Neural cell (in vitro differentiated cells): ENCODE measurements at regions not wholly inside any gene's neighbourhood (a gene's known extent, or its start where the extent isn't known, plus 50 kb on each side); places are given as distances from the start of the nearest gene placed in this dataset.

ENCODE experiments used
- H2AFZ ChIP-seq: fragments of 200-600, 300-800 bp; sonication (generic), shearing (Covaris generic); 2 replicates; pipeline ENCODE4 v1.6.0; 2014; ENCODE audit warnings: low read depth, mild to moderate bottlenecking, antibody characterized with exemption, low read length, moderate library complexity
- H3F3A ChIP-seq: fragments of 200-600 bp; shearing (Covaris generic); 2 replicates; pipeline ENCODE4 v1.6.1; 2016; ENCODE audit warnings: mild to moderate bottlenecking, moderate library complexity, mixed read lengths, antibody characterized with exemption, low read length; ENCODE audit not compliant: insufficient read depth, poor library complexity, severe bottlenecking
- H3K27ac ChIP-seq: fragments of 200-600, 300-800 bp; sonication (generic), shearing (Covaris generic); 2 replicates; pipeline ENCODE4 v1.5.1; 2014; ENCODE audit warnings: mild to moderate bottlenecking, low read length, moderate library complexity
- H3K27me3 ChIP-seq: fragments of 300-800, 200-600 bp; sonication (generic), shearing (Covaris generic); 2 replicates; pipeline ENCODE4 v1.6.0; 2014; ENCODE audit warnings: mild to moderate bottlenecking, low read depth, low read length, moderate library complexity; ENCODE audit not compliant: insufficient read depth
- H3K36me3 ChIP-seq: fragments of 300-800, 200-600 bp; sonication (generic), shearing (Covaris generic); 2 replicates; pipeline ENCODE4 v1.5.1; 2014; ENCODE audit warnings: mild to moderate bottlenecking, antibody characterized with exemption, low read length, moderate library complexity; ENCODE audit not compliant: insufficient read depth
- H3K4me2 ChIP-seq: fragments of 300-800, 200-600 bp; sonication (generic), shearing (Covaris generic); 2 replicates; pipeline ENCODE4 v1.6.0; 2014; ENCODE audit warnings: mild to moderate bottlenecking, low read length
- H3K4me3 ChIP-seq: fragments of 300-800, 200-600 bp; sonication (generic), shearing (Covaris generic); 2 replicates; pipeline ENCODE4 v1.5.1; 2014; ENCODE audit warnings: mild to moderate bottlenecking, low read length, moderate library complexity
- H3K79me2 ChIP-seq: fragments of 200-600 bp; shearing (Covaris generic); replicated peaks from 2 replicates; pipeline ENCODE4 v1.6.0; 2014; ENCODE audit warnings: mild to moderate bottlenecking, low read length, moderate library complexity; ENCODE audit not compliant: insufficient read depth
- H3K9ac ChIP-seq: fragments of 300-800, 200-600 bp; sonication (generic), shearing (Covaris generic); 2 replicates; pipeline ENCODE4 v1.6.1; 2016; ENCODE audit warnings: mild to moderate bottlenecking, low read length, mixed read lengths
- H3K9me2 ChIP-seq: fragments of 200-600 bp; shearing (Covaris generic); 2 replicates; pipeline ENCODE4 v1.6.1; 2016; ENCODE audit warnings: mild to moderate bottlenecking, low read length, mixed read lengths; ENCODE audit not compliant: insufficient read depth
- H3K9me3 ChIP-seq: fragments of 200-600, 300-800 bp; sonication (generic), shearing (Covaris generic); 2 replicates; pipeline ENCODE4 v1.6.1; 2016; ENCODE audit warnings: mild to moderate bottlenecking, mixed run types, low read length, moderate library complexity, mixed read lengths
- H4K20me1 ChIP-seq: fragments of 200-600 bp; shearing (Covaris generic); 2 replicates; pipeline ENCODE4 v1.6.1; 2016; ENCODE audit warnings: mild to moderate bottlenecking, mixed run types; ENCODE audit not compliant: insufficient read depth
- EZH2 ChIP-seq: fragments of 200-600, 300-800 bp; shearing (Covaris generic), sonication (generic); IDR thresholded peaks from 2 replicates; pipeline ENCODE4 v1.6.1; 2014; ENCODE audit warnings: antibody characterized with exemption, low read length, borderline replicate concordance, mild to moderate bottlenecking; ENCODE audit not compliant: insufficient read depth, poor library complexity, severe bottlenecking
- POLR2AphosphoS5 ChIP-seq: IDR thresholded peaks from 2 replicates; pipeline ENCODE4 v1.6.1; 2012
- REST ChIP-seq: IDR thresholded peaks from 2 replicates; pipeline ENCODE4 v1.6.1; 2012; ENCODE audit warnings: borderline replicate concordance
- SMC3 ChIP-seq: fragments of 450-650 bp; conservative IDR thresholded peaks from 2 replicates; pipeline ENCODE4 v1.6.1; 2014; ENCODE audit warnings: antibody characterized with exemption, mild to moderate bottlenecking, moderate library complexity; ENCODE audit not compliant: poor library complexity
- TAF1 ChIP-seq: IDR thresholded peaks from 2 replicates; pipeline ENCODE4 v1.6.1; 2012; ENCODE audit warnings: low read depth
- TF ChIP-seq, protein P1 (sequence below): fragments of 450-650 bp; IDR thresholded peaks from 2 replicates; pipeline ENCODE4 v1.5.1; 2014; ENCODE audit warnings: antibody characterized with exemption, mild to moderate bottlenecking, moderate library complexity; ENCODE audit not compliant: poor library complexity, severe bottlenecking

GRCh38 chr7:49630513-49630912 is 142.9 kb upstream of the VWC2 start:
- Histone ChIP-seq H3K4me3 (no peak overlapping the region), H3K9ac (no peak overlapping the region), H3F3A (no peaks in the 10 kb centered on the region), H3K27me3 (no peaks in the 10 kb centered on the region), H3K79me2 (no peaks in the 10 kb centered on the region), H3K9me2 (no peaks in the 10 kb centered on the region), H3K27ac (no peak overlapping the region), H2AFZ (no peak overlapping the region), H3K9me3 (no peaks in the 10 kb centered on the region), H3K36me3 (no peaks in the 10 kb centered on the region), H3K4me2 (no peak overlapping the region), H4K20me1 (no peaks in the 10 kb centered on the region)
- no peak for TF ChIP-seq REST
- no peak for TF ChIP-seq TAF1
- TF ChIP-seq, protein P1, sequence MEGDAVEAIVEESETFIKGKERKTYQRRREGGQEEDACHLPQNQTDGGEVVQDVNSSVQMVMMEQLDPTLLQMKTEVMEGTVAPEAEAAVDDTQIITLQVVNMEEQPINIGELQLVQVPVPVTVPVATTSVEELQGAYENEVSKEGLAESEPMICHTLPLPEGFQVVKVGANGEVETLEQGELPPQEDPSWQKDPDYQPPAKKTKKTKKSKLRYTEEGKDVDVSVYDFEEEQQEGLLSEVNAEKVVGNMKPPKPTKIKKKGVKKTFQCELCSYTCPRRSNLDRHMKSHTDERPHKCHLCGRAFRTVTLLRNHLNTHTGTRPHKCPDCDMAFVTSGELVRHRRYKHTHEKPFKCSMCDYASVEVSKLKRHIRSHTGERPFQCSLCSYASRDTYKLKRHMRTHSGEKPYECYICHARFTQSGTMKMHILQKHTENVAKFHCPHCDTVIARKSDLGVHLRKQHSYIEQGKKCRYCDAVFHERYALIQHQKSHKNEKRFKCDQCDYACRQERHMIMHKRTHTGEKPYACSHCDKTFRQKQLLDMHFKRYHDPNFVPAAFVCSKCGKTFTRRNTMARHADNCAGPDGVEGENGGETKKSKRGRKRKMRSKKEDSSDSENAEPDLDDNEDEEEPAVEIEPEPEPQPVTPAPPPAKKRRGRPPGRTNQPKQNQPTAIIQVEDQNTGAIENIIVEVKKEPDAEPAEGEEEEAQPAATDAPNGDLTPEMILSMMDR, result no peak
- no peak for TF ChIP-seq SMC3

GRCh38 chr7:49631071-49631815 is 142.2 kb upstream of the VWC2 start:
- no peak overlapping the region for H3K9ac ChIP-seq
- TF ChIP-seq SMC3, result no peak
- TF ChIP-seq POLR2AphosphoS5, result no peak
- TF ChIP-seq, protein P1, result no peak
- TF ChIP-seq EZH2, result no peak
- no peaks in the 10 kb centered on the region for H4K20me1 ChIP-seq
- no peak overlapping the region for H3K27ac ChIP-seq
- no peaks in the 10 kb centered on the region for H3K36me3 ChIP-seq
- H3K9me2 ChIP-seq, result no peaks in the 10 kb centered on the region
- no peak overlapping the region for H3K4me3 ChIP-seq
- no peak overlapping the region for H3K4me2 ChIP-seq
- H3K79me2 ChIP-seq, result no peaks in the 10 kb centered on the region
- no peak overlapping the region for H2AFZ ChIP-seq
- H3K9me3 ChIP-seq, result no peaks in the 10 kb centered on the region
- no peaks in the 10 kb centered on the region for H3F3A ChIP-seq
- no peaks in the 10 kb centered on the region for H3K27me3 ChIP-seq
